Nephron progenitor cell (in vitro differentiated cells): ENCODE measurements at regions not wholly inside any gene's neighbourhood (a gene's known extent, or its start where the extent isn't known, plus 50 kb on each side); places are given as distances from the start of the nearest gene placed in this dataset.
"Not testable (repeated sequence)": the region's sequence is repeated elsewhere in the genome, so short reads cannot be mapped to it uniquely, and the experiment has no call there.

Experiments
- DNase-seq: peaks from one replicate; pipeline ENCODE4 v3.0.0; 2021
- H3K27ac Mint-ChIP-seq: 2 replicates; pipeline ENCODE4 v1.8.0; 2021; ENCODE audit warnings: mild to moderate bottlenecking, moderate library complexity, mixed read lengths
- H3K27me3 Mint-ChIP-seq: 2 replicates; pipeline ENCODE4 v1.8.0; 2021; ENCODE audit warnings: mild to moderate bottlenecking, low read depth, mixed read lengths; ENCODE audit not compliant: poor library complexity
- H3K36me3 Mint-ChIP-seq: 2 replicates; pipeline ENCODE4 v1.8.0; 2021; ENCODE audit warnings: low read depth, mixed read lengths
- H3K4me1 Mint-ChIP-seq: 2 replicates; pipeline ENCODE4 v1.8.0; 2021; ENCODE audit warnings: mixed read lengths
- H3K4me3 Mint-ChIP-seq: 2 replicates; pipeline ENCODE4 v1.8.0; 2021; ENCODE audit warnings: mild to moderate bottlenecking, moderate library complexity, mixed read lengths
- H3K9me3 Mint-ChIP-seq: 2 replicates; pipeline ENCODE4 v1.8.0; 2021; ENCODE audit warnings: mild to moderate bottlenecking, moderate library complexity, mixed read lengths
- CTCF ChIP-seq: fragments of 200-600 bp; sonication (generic); IDR thresholded peaks from 2 replicates; pipeline ENCODE4 v1.5.0; 2021; ENCODE audit warnings: antibody characterized with exemption

GRCh38 chr14:56004323-56004722 lies 113.9 kb upstream of the PELI2 start:
- peaks cover 3% of the 10 kb centered on the region for H3K27me3 Mint-ChIP-seq
- peak overlapping the region; percentile 85 for H3K27ac Mint-ChIP-seq
- peaks cover 38% of the 10 kb centered on the region for H3K9me3 Mint-ChIP-seq
- TF ChIP-seq CTCF, result no peak
- no peak overlapping the region for H3K4me3 Mint-ChIP-seq
- DNase-seq, result no peak
- H3K4me1 Mint-ChIP-seq, result peaks cover 46% of the 10 kb centered on the region
- H3K36me3 Mint-ChIP-seq, result peaks cover 4% of the 10 kb centered on the region

- no peak for DNase-seq
- Mint-ChIP-seq H3K27me3 (peaks cover 3% of the 10 kb centered on the region), H3K36me3 (peaks cover 4% of the 10 kb centered on the region), H3K9me3 (peaks cover 41% of the 10 kb centered on the region), H3K4me1 (peaks cover 46% of the 10 kb centered on the region), H3K4me3 (no peak overlapping the region), H3K27ac (peak overlapping the region; percentile 85)
- TF ChIP-seq CTCF, result no peak
These were observed 113.4 kb upstream of the PELI2 start for GRCh38 chr14:56004786-56005185.

- DNase-seq, result no peak
- H3K4me3 Mint-ChIP-seq, result no peak overlapping the region
- H3K4me1 Mint-ChIP-seq, result peaks cover 46% of the 10 kb centered on the region
- H3K27me3 Mint-ChIP-seq, result peaks cover 3% of the 10 kb centered on the region
- H3K36me3 Mint-ChIP-seq, result peaks cover 4% of the 10 kb centered on the region
- no peak for TF ChIP-seq CTCF
- H3K27ac Mint-ChIP-seq, result peak overlapping the region; percentile 85
- H3K9me3 Mint-ChIP-seq, result peaks cover 37% of the 10 kb centered on the region
These were observed 112.8 kb upstream of the PELI2 start for GRCh38 chr14:56005191-56006053.

DNA sequence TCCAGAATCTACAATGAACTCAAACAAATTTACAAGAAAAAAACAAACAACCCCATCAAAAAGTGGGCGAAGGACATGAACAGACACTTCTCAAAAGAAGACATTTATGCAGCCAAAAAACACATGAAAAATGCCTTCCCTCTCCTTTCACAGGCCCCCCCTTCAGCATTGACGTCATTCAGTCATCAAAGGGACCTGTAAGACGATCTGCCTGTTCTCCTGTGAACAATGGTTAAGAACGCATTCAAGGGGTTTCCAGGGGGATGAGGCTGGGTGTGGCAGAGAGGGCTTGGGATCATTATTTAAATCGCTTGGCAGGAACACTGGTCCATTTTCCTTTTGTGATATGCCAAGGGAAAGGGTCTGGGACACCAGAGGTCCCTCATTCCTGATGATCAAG lies 110.7 kb upstream of the PELI2 start:
- H3K36me3 Mint-ChIP-seq, H3K27me3 Mint-ChIP-seq, DNase-seq, H3K27ac Mint-ChIP-seq, H3K4me3 Mint-ChIP-seq: not testable (repeated sequence)
- Mint-ChIP-seq H3K9me3 (peaks cover 24% of the 10 kb centered on the region), H3K4me1 (peaks cover 34% of the 10 kb centered on the region)

- Mint-ChIP-seq H3K36me3 (peaks cover 4% of the 10 kb centered on the region), H3K27me3 (no peaks in the 10 kb centered on the region)
These were observed 110.1 kb upstream of the PELI2 start for GRCh38 chr14:56008150-56008549.

GRCh38 chr14:56008661-56009060 lies 109.5 kb upstream of the PELI2 start:
- not testable (repeated sequence) for DNase-seq, H3K36me3 Mint-ChIP-seq, H3K27me3 Mint-ChIP-seq, H3K27ac Mint-ChIP-seq, H3K4me3 Mint-ChIP-seq
- H3K9me3 Mint-ChIP-seq, result peaks cover 27% of the 10 kb centered on the region
- H3K4me1 Mint-ChIP-seq, result peaks cover 25% of the 10 kb centered on the region

More at GRCh38 chr14:56008150-56008549, 110.1 kb upstream of the PELI2 start:
- Mint-ChIP-seq H3K4me3 (no peak overlapping the region), H3K9me3 (peaks cover 24% of the 10 kb centered on the region), H3K4me1 (peaks cover 30% of the 10 kb centered on the region), H3K27ac (no peak overlapping the region)
- TF ChIP-seq CTCF, result no peak
- DNase-seq, result no peak

- Mint-ChIP-seq H3K36me3 (peaks cover 8% of the 10 kb centered on the region), H3K27ac (no peak overlapping the region), H3K4me1 (no peaks in the 10 kb centered on the region), H3K9me3 (peaks cover 18% of the 10 kb centered on the region), H3K27me3 (no peaks in the 10 kb centered on the region), H3K4me3 (no peak overlapping the region)
- no peak for TF ChIP-seq CTCF
- DNase-seq, result no peak
These were observed 94.5 kb upstream of the PELI2 start for GRCh38 chr14:56023661-56024081.
